ENCODE measurements at regions not wholly inside any gene's neighbourhood (a gene's known extent, or its start where the extent isn't known, plus 50 kb on each side); places are given as distances from the start of the nearest gene placed in this dataset.

DNA sequence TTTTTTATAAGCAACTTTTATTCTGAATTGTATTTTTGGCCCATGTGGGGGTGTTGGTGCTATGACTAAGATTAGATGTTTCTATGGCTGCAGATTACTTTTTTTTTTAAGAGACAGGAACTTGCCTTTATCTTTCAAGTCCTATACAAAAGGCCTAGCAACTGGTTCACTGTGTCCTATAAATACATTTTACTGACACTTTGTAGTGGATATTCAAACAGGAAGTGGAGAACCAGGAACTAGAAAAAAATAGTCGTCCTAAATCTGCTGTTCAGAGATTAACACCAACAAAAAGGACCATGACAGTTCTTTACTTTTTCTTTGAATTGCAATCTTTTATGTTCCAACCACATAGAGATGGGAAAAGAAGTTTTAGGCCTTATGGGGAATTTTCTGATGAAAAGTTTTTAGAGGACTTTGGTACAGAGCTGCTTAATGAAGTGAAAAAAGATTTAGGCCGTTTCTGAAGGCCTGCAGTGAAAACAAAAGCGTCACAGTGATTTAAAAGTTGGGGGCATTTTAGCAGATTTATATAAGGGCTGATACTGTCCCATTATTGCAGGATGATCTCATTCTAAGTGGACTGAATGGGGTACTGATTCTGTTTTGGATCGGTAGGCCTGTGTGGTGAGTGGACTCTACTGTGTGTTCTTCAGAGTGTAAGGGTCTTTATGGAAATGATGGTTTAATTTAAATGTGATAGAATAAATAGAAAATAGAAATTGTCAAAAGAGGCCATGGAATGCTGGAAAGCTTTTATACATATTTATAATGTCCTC, 136.4 kb upstream of the DEPDC1 start:
- ChIA-PET CTCF (no interaction called here), POLR2A (no interaction called here)
- no peak overlapping the region for H3K4me3 ChIP-seq (ENCODE audit: low read depth, low read length)
- no peak for DNase-seq (ENCODE audit: low read depth, low spot score)
- TF ChIP-seq, protein P1, sequence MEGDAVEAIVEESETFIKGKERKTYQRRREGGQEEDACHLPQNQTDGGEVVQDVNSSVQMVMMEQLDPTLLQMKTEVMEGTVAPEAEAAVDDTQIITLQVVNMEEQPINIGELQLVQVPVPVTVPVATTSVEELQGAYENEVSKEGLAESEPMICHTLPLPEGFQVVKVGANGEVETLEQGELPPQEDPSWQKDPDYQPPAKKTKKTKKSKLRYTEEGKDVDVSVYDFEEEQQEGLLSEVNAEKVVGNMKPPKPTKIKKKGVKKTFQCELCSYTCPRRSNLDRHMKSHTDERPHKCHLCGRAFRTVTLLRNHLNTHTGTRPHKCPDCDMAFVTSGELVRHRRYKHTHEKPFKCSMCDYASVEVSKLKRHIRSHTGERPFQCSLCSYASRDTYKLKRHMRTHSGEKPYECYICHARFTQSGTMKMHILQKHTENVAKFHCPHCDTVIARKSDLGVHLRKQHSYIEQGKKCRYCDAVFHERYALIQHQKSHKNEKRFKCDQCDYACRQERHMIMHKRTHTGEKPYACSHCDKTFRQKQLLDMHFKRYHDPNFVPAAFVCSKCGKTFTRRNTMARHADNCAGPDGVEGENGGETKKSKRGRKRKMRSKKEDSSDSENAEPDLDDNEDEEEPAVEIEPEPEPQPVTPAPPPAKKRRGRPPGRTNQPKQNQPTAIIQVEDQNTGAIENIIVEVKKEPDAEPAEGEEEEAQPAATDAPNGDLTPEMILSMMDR (IDR thresholded peaks at IDR 0.05; ENCODE audit: insufficient read depth, low read length, missing control alignments): no peak

DNA sequence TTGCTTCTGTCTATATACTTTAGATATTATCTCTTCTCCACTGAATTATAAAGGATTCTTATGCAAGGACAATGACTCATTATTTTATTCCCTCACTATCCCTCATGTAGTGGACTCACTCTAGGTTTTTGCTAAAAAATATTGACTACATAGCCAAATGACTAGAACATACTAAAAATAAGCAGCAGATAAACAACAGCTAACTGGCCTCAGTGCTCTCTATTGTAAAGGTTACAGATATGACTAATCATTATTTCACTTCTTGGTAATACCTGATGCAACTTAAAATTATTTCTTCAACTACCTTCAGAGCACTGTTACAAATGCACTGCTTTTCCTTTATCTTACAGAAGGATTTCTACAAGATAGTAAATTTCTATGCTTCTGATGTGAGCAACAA, 147.6 kb upstream of the DEPDC1 start:
- DNase-seq (ENCODE audit: low read depth, low spot score): no peak
- ChIA-PET POLR2A (no interaction called here), CTCF (no interaction called here)
- H3K4me3 ChIP-seq (ENCODE audit: low read depth, low read length): no peak overlapping the region
- TF ChIP-seq, protein P1 (IDR thresholded peaks at IDR 0.05; ENCODE audit: insufficient read depth, low read length, missing control alignments): no peak

DNA sequence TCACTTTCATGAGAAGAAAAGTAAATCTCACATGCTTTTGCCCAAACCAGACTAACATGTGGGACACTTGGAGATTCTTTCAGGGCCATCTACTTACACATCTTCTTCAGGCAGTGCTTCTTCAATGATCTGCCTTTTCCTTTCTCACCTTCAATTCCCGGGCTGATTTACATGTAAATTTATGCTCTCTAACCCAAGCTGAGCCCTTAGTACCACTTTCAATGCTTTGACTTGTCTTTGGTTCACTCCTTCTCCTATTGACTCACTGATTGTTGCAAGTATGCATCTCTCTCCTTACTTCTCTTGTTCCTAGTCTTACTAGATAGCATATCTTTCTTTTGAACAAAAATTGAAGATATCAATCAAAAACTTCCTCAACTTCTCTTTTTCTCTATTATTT, 154.2 kb upstream of the DEPDC1 start:
- no peak for DNase-seq (ENCODE audit: low read depth, low spot score)
- ChIA-PET POLR2A (no interaction called here), CTCF (no interaction called here)
- TF ChIP-seq, protein P1 (IDR thresholded peaks at IDR 0.05; ENCODE audit: insufficient read depth, low read length, missing control alignments): no peak
- H3K4me3 ChIP-seq (ENCODE audit: low read depth, low read length): no peak overlapping the region

DNA sequence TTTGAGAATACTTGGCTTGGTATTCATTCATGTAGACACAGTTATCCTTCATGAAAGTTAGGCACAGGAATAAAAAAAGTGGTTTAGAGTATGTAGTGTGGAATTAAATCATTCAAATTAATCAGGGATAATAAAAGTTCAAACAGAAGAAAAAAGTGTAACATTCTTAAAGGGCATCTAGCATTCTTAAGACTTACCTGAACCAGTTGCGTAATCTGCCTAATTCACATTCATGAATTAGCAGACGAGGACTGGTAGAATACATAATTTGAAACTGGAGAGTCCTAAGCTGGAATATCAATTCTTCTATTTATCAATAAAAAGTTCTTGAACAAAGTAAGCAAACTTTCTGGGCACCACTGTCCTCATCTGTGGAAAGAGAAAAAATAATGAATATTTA, 157.0 kb upstream of the DEPDC1 start:
- no peak overlapping the region for H3K4me3 ChIP-seq (ENCODE audit: low read depth, low read length)
- ChIA-PET CTCF (no interaction called here), POLR2A (no interaction called here)
- TF ChIP-seq, protein P1 (IDR thresholded peaks at IDR 0.05; ENCODE audit: insufficient read depth, low read length, missing control alignments): no peak
- DNase-seq (ENCODE audit: low read depth, low spot score): no peak

DNA sequence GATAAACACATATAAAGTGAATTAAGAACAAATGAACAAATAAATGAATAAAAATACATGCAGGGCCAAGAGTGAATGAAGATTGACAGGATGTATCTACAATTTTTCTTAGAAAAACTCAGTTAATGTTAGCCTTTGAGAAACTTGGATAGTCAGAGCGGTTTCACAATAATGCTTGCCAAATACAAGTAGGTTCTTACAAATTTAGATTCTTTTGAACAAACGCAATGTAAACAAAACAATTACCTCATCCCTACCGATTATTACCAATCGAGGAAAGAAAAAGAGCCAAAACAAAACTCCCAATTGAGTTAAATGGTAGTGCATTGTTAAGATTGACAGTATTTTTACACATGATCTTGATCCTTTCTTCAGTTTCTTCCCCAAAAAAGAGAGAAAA, 176.9 kb upstream of the DEPDC1 start:
- no peak for DNase-seq (ENCODE audit: low read depth, low spot score)
- no peak overlapping the region for H3K4me3 ChIP-seq (ENCODE audit: low read depth, low read length)
- TF ChIP-seq, protein P1 (IDR thresholded peaks at IDR 0.05; ENCODE audit: insufficient read depth, low read length, missing control alignments): no peak
- ChIA-PET CTCF (no interaction called here), POLR2A (no interaction called here)

DNA sequence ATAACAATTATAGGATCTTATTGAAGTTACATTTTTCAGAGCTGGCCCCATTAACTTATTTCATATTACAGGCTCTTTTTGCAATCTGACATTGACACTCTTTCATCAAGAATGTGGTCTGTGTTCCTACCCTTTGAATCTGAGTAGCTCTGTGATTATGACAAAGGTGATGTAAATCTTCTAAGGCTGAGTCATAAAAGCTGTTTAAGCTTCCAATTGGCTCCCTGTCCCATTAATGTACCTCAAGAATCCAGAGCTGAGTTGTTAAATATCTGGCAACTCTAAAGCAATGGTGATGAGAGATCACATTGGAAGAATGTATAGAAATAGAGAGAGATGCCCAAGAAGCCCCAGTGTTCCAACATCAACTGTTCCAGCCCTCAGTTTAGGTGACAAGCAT, 178.5 kb upstream of the DEPDC1 start:
- TF ChIP-seq, protein P1 (IDR thresholded peaks at IDR 0.05; ENCODE audit: insufficient read depth, low read length, missing control alignments): no peak
- no peak overlapping the region for H3K4me3 ChIP-seq (ENCODE audit: low read depth, low read length)
- ChIA-PET CTCF (no interaction called here), POLR2A (no interaction called here)
- no peak for DNase-seq (ENCODE audit: low read depth, low spot score)
